Bone marrow (tissue), 2 donors: ENCODE measurements at regions not wholly inside any gene's neighbourhood (a gene's known extent, or its start where the extent isn't known, plus 50 kb on each side); places are given as distances from the start of the nearest gene placed in this dataset.

Source experiments
- DNase-seq, 2 donors: peaks; one replicate each; lab custom pipeline; 2025; lab: John Stamatoyannopoulos, UW

- no peak for DNase-seq
Measured at GRCh38 chr19:46911456-46911855, 50.7 kb downstream of the ARHGAP35 start.

- no peak for DNase-seq
Measured at GRCh38 chr19:46913198-46913851, 52.5 kb downstream of the ARHGAP35 start.

GRCh38 chr19:46913852-46914430 lies 53.1 kb downstream of the ARHGAP35 start:
- peak in 1 of 2 donors; percentile 93 for DNase-seq

- no peak for DNase-seq
Measured at GRCh38 chr19:46915386-46915785, 54.6 kb downstream of the ARHGAP35 start.

GRCh38 chr19:46917002-46917401 lies 56.2 kb downstream of the ARHGAP35 start:
- DNase-seq, result no peak

GRCh38 chr19:46919324-46919723 lies 58.5 kb downstream of the ARHGAP35 start:
- no peak for DNase-seq

- no peak for DNase-seq
Measured at GRCh38 chr19:46920362-46920761, 59.6 kb downstream of the ARHGAP35 start.

- DNase-seq, result no peak
Measured at GRCh38 chr19:46921071-46921470, 60.3 kb downstream of the ARHGAP35 start.

GRCh38 chr19:46922465-46922864 lies 61.7 kb downstream of the ARHGAP35 start:
- DNase-seq, result no peak

- no peak for DNase-seq
Measured at GRCh38 chr19:46924874-46925547, 64.2 kb downstream of the ARHGAP35 start.

GRCh38 chr19:46925548-46925950 lies 64.8 kb downstream of the ARHGAP35 start:
- no peak for DNase-seq

- no peak for DNase-seq
Measured at GRCh38 chr19:46926170-46927071, 65.6 kb downstream of the ARHGAP35 start.

- DNase-seq, result no peak
Measured at GRCh38 chr19:46927106-46927505, 66.3 kb downstream of the ARHGAP35 start.

GRCh38 chr19:46927893-46928292 lies 67.1 kb downstream of the ARHGAP35 start:
- no peak for DNase-seq

- no peak for DNase-seq
Measured at GRCh38 chr19:46928951-46929350, 68.2 kb downstream of the ARHGAP35 start.

GRCh38 chr19:46931202-46931601 lies 70.4 kb downstream of the ARHGAP35 start:
- no peak for DNase-seq

- DNase-seq, result no peak
Measured at GRCh38 chr19:46932346-46932745, 71.5 kb downstream of the ARHGAP35 start.

- DNase-seq, result peak in 1 of 2 donors; percentile 29
Measured at GRCh38 chr19:46935066-46935663, 74.4 kb downstream of the ARHGAP35 start.

GRCh38 chr19:46943150-46943946 lies 76.3 kb upstream of the NPAS1 start:
- DNase-seq, result no peak

GRCh38 chr19:46944123-46944748 lies 75.4 kb upstream of the NPAS1 start:
- no peak for DNase-seq
